ENCODE measurements at regions not wholly inside any gene's neighbourhood (a gene's known extent, or its start where the extent isn't known, plus 50 kb on each side); places are given as distances from the start of the nearest gene placed in this dataset.

- no peak for TF ChIP-seq CTCF (IDR thresholded peaks at IDR 0.05; ENCODE audit: borderline replicate concordance, insufficient read depth, low read depth, low read length)
Observed at GRCh38 chr13:73975767-73976166, 158.4 kb downstream of the KLF12 start.

GRCh38 chr13:73974051-73974450 is 160.2 kb downstream of the KLF12 start:
- no peak for TF ChIP-seq CTCF (IDR thresholded peaks at IDR 0.05; ENCODE audit: borderline replicate concordance, insufficient read depth, low read depth, low read length)
- no peak overlapping the region for H3K4me3 ChIP-seq (ENCODE audit: low read depth, low read length)

More at GRCh38 chr13:73975767-73976166, 158.4 kb downstream of the KLF12 start:
- no peak overlapping the region for H3K4me3 ChIP-seq (ENCODE audit: low read depth, low read length)

- no peak for TF ChIP-seq CTCF (IDR thresholded peaks at IDR 0.05; ENCODE audit: borderline replicate concordance, insufficient read depth, low read depth, low read length)
- no peak overlapping the region for H3K4me3 ChIP-seq (ENCODE audit: low read depth, low read length)
Observed at GRCh38 chr13:73973156-73973555, 161.0 kb downstream of the KLF12 start.

- TF ChIP-seq CTCF (IDR thresholded peaks at IDR 0.05; ENCODE audit: borderline replicate concordance, insufficient read depth, low read depth, low read length) = no peak
- H3K4me3 ChIP-seq (ENCODE audit: low read depth, low read length) = no peak overlapping the region
Observed at GRCh38 chr13:73972545-73972944, 161.7 kb downstream of the KLF12 start.

- TF ChIP-seq CTCF (IDR thresholded peaks at IDR 0.05; ENCODE audit: borderline replicate concordance, insufficient read depth, low read depth, low read length) = no peak
- H3K4me3 ChIP-seq (ENCODE audit: low read depth, low read length) = no peak overlapping the region
Observed at GRCh38 chr13:73971481-73971880, 162.7 kb downstream of the KLF12 start.

GRCh38 chr13:73970421-73971055 is 163.7 kb downstream of the KLF12 start:
- no peak for TF ChIP-seq CTCF (IDR thresholded peaks at IDR 0.05; ENCODE audit: borderline replicate concordance, insufficient read depth, low read depth, low read length)
- no peak overlapping the region for H3K4me3 ChIP-seq (ENCODE audit: low read depth, low read length)

- H3K4me3 ChIP-seq (ENCODE audit: low read depth, low read length) = no peak overlapping the region
Observed at GRCh38 chr13:73967397-73968165, 166.6 kb downstream of the KLF12 start.

More at GRCh38 chr13:73967397-73968165, 166.6 kb downstream of the KLF12 start:
- no peak for TF ChIP-seq CTCF (IDR thresholded peaks at IDR 0.05; ENCODE audit: borderline replicate concordance, insufficient read depth, low read depth, low read length)

Data from GM12875 (cell line).